BE2C (cell line): ENCODE measurements at regions not wholly inside any gene's neighbourhood (a gene's known extent, or its start where the extent isn't known, plus 50 kb on each side); places are given as distances from the start of the nearest gene placed in this dataset.

Experiments
- DNase-seq: peaks from one replicate; pipeline ENCODE4 v3.0.0-alpha.2; 2020
- H3K27me3 ChIP-seq: fragments of 250-450 bp; sonication (Bioruptor Pico); 2 replicates; pipeline ENCODE4 v1.5.1; 2020; ENCODE audit warnings: mild to moderate bottlenecking
- H3K36me3 ChIP-seq: fragments of 250-450 bp; sonication (Bioruptor Pico); 2 replicates; pipeline ENCODE4 v1.5.1; 2020; ENCODE audit warnings: mild to moderate bottlenecking
- H3K4me1 ChIP-seq: fragments of 250-450 bp; sonication (Bioruptor Pico); 2 replicates; pipeline ENCODE4 v1.5.1; 2020
- H3K4me3 ChIP-seq: 2 replicates; pipeline ENCODE4 v1.5.1; 2011; ENCODE audit warnings: low read depth, low read length
- H3K9me3 ChIP-seq: fragments of 250-450 bp; sonication (Bioruptor Pico); 2 replicates; pipeline ENCODE4 v1.5.1; 2020
- TF ChIP-seq, protein P1 (sequence below): IDR thresholded peaks from 2 replicates; pipeline ENCODE4 v1.5.1; 2012; ENCODE audit warnings: mild to moderate bottlenecking, low read depth, low read length

DNA sequence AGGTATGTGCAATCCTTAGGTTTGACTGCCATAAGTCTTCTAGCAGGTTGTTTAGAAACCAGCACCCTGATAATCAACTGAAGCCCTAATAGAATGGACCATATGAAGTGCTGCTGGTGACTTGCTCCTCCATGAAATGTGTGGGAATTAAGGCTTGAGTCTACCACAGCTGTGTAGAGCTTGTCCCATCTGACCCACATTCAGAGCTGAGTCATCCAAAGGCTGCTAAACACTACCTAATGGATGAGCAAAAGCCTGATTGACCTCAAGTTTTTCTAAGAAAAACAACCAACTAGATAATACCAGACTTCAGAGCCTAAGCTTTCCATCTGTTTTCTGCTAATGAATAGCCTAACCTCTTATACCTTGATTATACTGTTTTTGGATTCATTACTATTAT, 120.3 kb upstream of the MOCS1 start:
- no peak for DNase-seq
- TF ChIP-seq, protein P1, sequence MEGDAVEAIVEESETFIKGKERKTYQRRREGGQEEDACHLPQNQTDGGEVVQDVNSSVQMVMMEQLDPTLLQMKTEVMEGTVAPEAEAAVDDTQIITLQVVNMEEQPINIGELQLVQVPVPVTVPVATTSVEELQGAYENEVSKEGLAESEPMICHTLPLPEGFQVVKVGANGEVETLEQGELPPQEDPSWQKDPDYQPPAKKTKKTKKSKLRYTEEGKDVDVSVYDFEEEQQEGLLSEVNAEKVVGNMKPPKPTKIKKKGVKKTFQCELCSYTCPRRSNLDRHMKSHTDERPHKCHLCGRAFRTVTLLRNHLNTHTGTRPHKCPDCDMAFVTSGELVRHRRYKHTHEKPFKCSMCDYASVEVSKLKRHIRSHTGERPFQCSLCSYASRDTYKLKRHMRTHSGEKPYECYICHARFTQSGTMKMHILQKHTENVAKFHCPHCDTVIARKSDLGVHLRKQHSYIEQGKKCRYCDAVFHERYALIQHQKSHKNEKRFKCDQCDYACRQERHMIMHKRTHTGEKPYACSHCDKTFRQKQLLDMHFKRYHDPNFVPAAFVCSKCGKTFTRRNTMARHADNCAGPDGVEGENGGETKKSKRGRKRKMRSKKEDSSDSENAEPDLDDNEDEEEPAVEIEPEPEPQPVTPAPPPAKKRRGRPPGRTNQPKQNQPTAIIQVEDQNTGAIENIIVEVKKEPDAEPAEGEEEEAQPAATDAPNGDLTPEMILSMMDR: no peak
- H3K27me3 ChIP-seq: peaks cover 7% of the 10 kb centered on the region

DNA sequence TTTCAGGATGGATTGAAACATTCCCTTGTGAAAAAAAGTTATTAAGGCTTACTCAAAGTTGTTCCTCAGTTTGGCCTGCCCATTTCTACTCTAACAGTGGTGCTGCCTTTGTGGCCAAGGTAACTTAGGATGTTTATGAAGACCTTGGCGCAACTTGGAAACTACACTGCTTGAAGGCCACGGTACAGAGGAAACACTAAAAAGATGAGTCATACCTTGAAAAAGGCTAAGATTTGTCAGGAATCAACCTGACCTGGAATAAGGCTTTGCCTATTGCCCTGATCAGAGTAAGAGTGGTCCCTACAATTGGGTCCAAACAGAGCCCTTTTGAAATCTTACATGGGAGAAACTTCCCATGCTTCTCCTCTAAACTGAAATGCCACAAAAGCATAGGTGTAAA, 119.9 kb upstream of the MOCS1 start:
- Histone ChIP-seq H3K4me1 (no peaks in the 10 kb centered on the region), H3K27me3 (peaks cover 12% of the 10 kb centered on the region), H3K9me3 (no peaks in the 10 kb centered on the region), H3K36me3 (no peaks in the 10 kb centered on the region), H3K4me3 (no peak overlapping the region)
- TF ChIP-seq, protein P1: no peak
- DNase-seq: no peak

More for the DNA sequence above, 120.3 kb upstream of the MOCS1 start:
- H3K4me3 ChIP-seq: no peak overlapping the region
- H3K4me1 ChIP-seq: no peaks in the 10 kb centered on the region
- H3K36me3 ChIP-seq: no peaks in the 10 kb centered on the region
- no peaks in the 10 kb centered on the region for H3K9me3 ChIP-seq

DNA sequence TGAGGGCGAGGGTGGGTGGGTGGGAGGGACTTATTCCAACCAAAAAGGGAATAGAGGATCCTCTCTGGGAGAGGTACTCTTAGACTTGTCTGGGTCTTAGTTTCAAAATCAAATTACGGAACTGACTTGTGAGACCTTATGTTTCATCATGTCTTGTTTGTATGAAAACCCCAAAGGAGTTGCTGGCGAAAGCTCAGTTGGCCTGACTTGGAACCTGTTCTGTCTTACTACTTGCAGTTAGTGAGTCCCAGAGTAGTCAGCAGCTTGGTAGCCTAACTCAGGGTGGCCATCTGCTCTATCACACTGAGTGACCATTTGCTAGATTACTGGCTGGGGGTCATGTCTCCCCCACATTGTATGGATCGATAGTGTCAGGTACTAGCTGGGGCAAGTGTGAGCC, 114.9 kb upstream of the MOCS1 start:
- TF ChIP-seq, protein P1: no peak
- Histone ChIP-seq H3K27me3 (peaks cover 15% of the 10 kb centered on the region), H3K9me3 (no peaks in the 10 kb centered on the region), H3K4me1 (no peaks in the 10 kb centered on the region), H3K36me3 (no peaks in the 10 kb centered on the region), H3K4me3 (no peak overlapping the region)
- DNase-seq: no peak

DNA sequence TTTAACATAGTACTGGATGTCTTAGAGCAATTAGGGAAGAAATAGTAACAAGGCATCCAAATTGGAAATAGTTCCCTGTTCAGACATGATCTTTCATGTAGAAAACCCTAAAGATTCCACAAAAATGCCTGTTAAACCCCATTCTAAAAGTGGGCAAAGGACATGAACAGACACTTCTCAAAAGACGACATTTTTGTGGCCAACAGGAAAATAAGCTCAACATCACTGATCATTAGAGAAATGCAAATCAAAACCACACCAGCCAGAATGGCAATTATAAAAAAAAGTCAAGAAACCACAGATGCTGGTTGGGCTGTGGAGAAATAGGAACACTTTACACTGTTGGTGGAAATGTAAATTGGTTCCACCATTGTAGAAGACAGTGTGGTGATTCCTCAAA, 109.9 kb upstream of the MOCS1 start:
- DNase-seq: no peak
- no peak overlapping the region for H3K4me3 ChIP-seq
- peaks cover 4% of the 10 kb centered on the region for H3K27me3 ChIP-seq
- TF ChIP-seq, protein P1: no peak
- H3K4me1 ChIP-seq: no peaks in the 10 kb centered on the region
- no peaks in the 10 kb centered on the region for H3K9me3 ChIP-seq
- no peaks in the 10 kb centered on the region for H3K36me3 ChIP-seq

DNA sequence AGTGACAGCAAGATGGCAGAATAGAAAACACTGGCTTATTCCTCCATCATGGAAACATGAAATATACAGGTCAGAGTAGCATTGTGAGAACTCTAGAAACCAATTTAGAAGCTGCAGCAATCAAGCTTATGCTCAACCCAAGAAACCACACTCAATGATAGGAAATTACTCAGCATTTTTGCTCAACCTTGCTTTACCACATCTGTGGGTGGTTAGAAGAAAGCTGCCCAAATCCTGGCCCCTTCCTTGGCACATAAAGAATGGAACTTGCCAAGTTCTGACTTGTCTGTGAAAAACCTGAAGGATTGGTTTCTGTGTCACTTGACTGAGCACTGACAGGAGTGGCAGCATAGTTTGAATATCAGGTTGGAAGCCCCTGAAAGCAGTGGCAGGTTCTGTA, 108.0 kb upstream of the MOCS1 start:
- Histone ChIP-seq H3K27me3 (no peaks in the 10 kb centered on the region; the same call in none of the 2 replicates), H3K36me3 (no peaks in the 10 kb centered on the region), H3K4me3 (no peak overlapping the region), H3K4me1 (no peaks in the 10 kb centered on the region), H3K9me3 (no peaks in the 10 kb centered on the region)
- TF ChIP-seq, protein P1: no peak
- no peak for DNase-seq

DNA sequence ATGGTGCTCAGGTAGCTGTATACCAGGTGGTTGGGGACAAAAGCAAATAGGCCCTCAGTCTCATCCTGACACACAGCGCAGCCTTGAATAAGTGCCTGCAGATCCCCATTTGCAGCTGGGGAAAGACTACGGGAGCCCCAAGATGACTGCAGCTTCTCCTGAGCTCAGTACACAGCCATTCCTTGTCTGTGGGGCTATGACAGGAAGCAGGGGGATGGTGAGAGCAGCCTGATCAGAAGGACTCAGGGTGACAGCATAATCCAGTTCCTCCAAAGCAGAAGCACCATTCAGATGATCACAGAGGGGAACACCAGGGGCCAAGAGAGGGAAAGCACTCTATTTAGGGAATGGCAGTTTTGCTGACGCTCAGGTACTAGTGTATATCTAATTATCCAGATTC, 104.8 kb upstream of the MOCS1 start:
- Histone ChIP-seq H3K27me3 (no peaks in the 10 kb centered on the region; the same call in 1 of the 2 replicates), H3K4me3 (no peak overlapping the region), H3K4me1 (no peaks in the 10 kb centered on the region), H3K36me3 (no peaks in the 10 kb centered on the region), H3K9me3 (no peaks in the 10 kb centered on the region)
- TF ChIP-seq, protein P1: no peak
- no peak for DNase-seq
